ENCODE measurements at regions not wholly inside any gene's neighbourhood (a gene's known extent, or its start where the extent isn't known, plus 50 kb on each side); places are given as distances from the start of the nearest gene placed in this dataset.
A peak's percentile ranks its signal among the peaks of the same experiment; 100 is the strongest.
"Not testable (repeated sequence)": the region's sequence is repeated elsewhere in the genome, so short reads cannot be mapped to it uniquely, and the experiment has no call there.

GRCh38 chr4:170682087-170682486, 592.3 kb upstream of the AADAT start:
- not testable (repeated sequence) for DNase-seq

DNA sequence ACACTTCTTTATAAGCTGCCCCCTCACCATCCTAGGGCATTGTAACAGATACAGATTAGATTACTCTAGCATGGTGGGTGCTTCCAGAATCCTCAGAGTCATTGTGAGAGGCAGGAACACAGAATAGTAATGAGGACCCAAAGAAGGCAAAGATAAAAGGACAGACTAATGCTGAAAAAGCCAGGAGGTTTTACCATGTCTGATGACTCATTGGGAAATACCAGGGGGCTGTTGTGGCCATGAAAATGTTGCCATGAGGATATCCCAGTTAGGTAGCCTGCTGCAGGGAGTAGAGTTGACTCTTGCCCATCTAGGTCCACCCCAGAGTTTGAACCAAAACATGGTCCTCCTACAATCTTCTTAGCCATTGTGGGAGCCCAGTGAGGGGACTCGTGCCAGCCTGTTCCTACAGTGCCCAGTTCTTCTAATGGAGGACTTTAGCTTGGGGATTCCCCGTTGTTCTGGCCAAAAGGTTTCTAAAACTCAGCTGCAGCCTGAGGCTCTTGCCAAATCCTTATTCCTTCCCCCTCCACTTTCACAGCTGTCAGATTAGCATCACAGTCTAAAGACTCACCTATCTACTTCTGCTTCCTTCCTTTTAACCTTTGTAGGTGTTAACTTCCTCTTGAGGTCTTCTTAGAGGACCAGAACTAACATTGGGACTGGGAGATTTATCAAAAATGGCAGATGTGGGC, 586.0 kb upstream of the AADAT start:
- DNase-seq, result no peak

DNA sequence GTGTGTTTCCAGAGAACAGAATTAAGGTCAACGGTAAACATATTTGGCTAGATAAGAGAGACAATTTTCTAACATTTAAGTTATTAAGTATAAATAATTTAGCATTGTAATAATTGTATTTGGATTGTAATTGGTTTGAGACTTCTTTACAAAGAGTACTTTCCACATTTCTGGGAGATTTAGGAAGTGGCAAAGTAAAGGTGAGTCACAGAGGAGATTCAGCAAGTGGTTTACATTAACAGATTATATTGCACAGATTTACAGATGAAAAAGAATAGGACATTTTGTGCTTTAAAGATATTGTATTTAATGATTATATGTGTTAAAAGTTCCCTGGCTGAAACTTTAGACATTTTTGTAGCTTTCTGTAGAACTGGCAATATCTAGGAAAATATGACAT, 584.4 kb upstream of the AADAT start:
- DNase-seq, result no peak

DNA sequence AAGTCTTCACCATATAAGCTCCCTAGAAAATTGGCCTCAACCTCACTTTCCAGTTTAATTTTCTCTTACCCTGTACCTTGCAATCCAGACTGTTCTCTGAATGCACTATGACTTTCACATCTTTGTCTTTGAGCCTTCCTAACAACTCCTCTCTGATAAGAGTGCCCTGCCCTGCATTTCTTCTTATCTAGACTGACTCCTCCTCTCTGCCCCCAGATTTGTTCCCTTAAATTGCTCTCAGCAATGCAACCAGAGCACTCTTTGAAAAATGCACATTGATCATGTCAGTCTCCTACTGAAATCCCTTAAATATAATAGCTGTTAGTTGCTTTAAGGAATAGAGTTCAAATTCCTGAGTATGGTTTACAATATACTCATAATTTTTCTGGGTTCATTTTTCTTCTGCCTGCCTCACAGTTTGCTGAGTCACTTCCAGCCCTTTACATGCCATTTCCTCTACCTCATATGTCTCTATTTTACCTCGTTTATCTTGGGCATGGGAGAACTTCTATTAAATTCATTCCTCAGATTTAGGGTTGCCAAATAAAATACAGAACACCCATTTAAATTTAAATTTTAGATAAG, 582.7 kb upstream of the AADAT start:
- no peak for DNase-seq

- no peak for DNase-seq
Measured at GRCh38 chr4:170671171-170671570, 581.4 kb upstream of the AADAT start.

GRCh38 chr4:170667814-170668213, 578.1 kb upstream of the AADAT start:
- DNase-seq, result no peak

DNA sequence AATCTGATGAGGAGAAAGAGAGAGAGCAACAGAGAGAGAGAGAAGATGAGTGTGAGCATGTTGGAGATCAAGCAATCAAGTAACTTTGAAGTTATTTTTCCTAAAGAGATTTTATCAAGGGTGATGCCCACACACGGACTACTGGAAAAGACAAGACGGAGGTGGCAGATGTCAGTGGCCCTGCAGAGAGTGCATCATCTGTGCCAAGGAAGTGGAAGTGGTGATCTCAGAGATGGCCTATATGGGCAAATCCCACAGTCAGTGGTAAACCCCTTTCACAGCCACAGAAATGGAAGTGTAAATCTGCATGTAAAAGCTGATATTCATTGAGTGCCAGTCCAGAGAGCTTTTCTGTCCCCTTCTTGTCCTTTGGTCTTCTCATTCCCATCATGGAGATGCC, 577.2 kb upstream of the AADAT start:
- DNase-seq, result no peak

GRCh38 chr4:170662250-170662649, 572.5 kb upstream of the AADAT start:
- no peak for DNase-seq

DNA sequence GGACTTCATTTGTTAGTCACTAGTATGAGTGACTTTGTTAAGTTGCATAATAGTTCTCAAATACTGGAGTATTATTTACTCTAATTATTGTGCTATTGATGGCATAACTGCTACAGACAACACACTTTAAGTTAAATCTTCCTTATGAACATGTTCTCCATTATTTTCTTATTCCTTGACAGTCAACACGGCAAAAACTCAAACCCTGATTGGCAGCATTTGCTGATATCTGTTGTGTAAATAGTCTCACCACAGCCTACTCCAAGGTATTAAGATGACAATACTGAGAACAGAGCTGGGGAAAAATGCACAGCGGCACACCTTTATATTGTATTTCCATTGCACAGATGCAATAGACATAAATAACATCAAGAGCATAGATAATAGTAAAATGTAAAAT, 568.0 kb upstream of the AADAT start:
- no peak for DNase-seq

DNA sequence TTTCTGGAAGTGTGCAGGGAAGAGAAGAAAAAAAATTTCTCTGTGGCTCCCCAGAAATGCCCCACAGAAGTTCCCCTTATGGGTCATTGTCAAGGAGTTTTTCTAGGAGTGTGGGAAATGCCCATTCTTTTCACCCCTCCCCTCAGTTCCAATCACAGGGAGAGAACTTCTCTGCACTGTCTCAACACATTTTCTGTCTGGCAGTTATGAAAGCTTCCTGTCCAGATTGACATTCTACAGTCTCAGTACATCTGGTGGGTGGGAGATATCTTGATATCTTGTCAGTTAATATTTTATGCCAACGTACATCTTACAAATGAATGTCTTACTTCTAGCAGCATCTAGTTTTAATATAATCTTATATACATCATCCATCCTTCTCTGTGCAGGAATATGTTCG, 566.8 kb upstream of the AADAT start:
- no peak for DNase-seq

GRCh38 chr4:170652571-170652970, 562.8 kb upstream of the AADAT start:
- no peak for DNase-seq

DNA sequence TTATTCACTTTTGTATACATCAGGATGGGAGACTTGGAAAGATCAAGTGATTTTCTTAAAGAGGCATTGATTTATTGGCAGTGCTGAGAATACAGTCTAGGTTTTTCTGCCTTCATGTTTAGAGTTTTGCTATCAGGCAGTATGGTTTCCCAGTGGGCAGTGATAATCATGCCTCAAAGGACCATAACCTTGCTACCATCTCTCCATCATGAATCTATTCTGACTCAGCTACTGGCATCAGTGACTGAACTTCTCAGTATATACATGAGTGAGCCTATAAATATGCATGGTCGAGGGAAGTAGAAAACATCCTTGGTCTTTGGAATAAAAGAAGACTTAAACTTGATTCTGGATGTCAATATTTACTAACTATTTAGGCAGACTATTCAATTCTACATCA, 562.0 kb upstream of the AADAT start:
- no peak for DNase-seq

DNA sequence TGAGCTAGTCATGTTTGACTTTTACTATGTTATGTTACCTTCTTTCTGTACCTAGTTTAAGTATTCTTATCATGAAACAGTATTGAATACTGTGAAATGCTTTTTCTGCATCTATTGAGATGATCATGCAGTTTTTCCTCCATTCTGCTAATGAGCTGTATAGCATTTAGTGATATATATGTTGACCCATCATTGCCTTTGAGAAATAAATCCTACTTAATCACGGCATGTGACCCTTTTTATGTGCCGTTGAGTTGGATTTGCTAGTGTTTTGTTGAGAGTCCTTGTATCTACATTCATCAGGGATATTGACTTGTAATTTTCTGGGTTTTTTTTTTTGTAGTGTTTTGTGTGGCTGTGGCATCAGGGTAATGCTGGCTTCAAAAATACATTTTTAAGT, 537.7 kb upstream of the AADAT start:
- DNase-seq, result no peak

DNA sequence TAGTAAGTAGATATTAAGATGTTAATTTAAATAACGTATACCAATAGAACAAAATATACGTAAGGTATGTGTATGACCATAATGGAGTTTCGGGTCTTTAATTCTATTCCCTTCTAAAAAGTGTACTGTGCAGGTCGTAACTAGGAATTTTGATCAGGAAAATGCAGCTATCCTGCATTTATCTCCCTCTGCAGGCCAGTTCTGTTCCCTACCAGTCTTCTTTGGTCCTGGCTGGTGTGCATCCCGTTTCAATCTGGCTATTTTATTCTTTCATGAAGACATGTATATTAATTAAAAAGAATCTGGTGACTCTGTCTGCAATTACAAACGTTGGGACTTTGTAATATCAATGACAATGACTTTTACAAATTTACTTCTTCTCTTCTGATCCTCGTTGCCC, 534.1 kb upstream of the AADAT start:
- no peak for DNase-seq

DNA sequence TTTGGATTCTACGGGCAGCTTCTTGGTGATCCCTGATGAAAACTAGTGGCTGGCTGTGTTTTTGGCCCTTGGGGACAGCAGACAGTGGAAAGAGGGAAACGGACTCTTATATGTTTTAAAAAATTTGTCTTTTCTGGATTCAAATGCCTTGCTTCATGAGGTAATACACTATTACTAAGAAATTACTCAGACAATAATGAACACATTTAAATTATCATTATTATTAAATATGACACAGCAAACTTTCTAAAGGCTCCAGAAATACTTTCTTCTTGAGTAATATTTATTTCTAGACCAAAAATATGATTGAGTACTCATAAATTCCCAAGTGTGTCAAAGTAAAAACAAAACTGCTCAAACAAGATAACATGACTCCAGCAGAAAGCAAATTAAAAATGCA, 520.7 kb upstream of the AADAT start:
- no peak for DNase-seq

DNA sequence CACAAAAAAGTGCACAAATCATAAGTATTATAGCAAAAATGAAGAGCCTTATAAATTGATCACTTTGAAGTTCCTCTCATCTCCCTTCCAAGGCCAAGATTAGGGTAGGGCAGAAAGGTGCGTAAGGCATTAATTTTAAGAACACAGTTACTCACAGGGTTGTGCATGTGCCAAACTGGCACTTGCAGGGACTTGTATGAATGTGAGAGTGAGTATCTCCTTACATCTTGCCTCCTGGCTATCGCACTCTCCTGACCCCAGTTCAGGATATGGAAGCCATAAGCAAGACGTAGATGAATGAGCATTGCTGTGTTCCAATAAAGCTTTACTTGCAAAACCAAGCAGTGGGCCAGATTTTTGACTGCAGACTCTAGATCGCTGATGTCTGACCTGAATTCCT, 510.1 kb upstream of the AADAT start:
- DNase-seq, result no peak

- DNase-seq, result no peak
Measured at GRCh38 chr4:170591076-170591475, 501.3 kb upstream of the AADAT start.

GRCh38 chr4:170589597-170590191, 499.9 kb upstream of the AADAT start:
- DNase-seq, result peak; percentile 2

DNA sequence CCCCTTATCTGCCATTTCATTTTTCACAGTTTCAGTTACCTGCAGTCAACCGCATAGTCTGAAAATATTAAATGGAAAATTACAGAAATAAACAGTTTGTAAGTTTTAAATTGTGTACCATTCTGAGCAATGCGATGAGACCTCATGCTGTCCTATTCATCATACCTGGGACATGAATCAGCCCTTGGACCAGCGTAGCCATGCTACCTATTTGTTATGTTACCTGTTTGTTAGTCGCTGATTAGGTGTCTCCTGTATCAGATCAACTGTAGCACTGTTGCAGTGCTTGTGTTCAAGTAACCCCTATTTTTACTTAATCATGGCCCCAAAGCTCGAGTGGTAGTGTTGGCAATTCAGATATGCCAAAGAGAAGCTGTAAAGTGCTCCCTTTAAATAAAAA, 492.2 kb upstream of the AADAT start:
- no peak for DNase-seq

GRCh38 chr4:170581322-170581721, 491.6 kb upstream of the AADAT start:
- no peak for DNase-seq

- DNase-seq, result no peak
Measured at GRCh38 chr4:170580651-170581050, 490.9 kb upstream of the AADAT start.

GRCh38 chr4:170538821-170539473, 449.2 kb upstream of the AADAT start:
- DNase-seq, result no peak

DNA sequence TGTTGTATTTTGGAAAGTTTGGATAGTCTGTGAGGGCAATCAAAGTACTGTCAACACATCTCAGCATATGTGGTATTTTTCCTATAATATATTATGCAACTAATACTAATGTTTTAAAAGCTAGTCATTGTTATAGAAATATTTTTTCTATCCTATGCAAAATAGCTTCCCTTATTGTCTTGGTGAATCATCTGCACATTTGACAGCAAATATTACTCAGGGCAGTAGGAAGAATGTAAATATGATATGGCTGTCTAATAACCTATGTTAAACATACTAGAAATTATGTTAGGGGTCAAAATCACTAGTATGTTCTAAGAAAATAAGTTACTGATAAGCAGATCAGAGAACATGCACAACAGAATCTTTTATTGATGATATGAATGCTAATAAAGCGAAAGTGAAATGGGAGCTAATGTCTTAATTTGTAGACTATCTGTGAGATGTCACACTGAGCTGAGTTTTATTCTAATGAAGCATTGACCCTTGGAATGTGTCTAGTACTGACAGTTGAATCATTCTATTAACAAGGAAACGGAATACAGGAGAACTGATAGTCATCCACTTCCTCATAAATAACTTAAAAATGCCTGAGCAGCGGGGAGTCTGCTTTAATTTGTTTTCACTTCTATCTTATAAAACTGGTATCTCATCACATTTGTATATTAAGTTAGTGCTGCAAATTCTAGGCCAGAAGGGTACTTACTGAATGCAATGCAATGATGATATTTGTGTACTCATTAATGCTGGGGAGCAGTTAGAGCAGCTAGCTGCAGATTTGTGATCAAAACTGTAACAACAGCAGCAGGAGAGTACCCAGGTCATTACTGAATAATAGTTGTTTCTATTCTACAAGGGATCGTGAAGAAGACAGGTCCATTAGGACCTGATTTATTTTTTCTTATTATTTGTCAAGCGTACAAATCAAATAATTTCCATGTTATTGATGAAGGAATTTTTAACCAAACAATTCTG, 440.3 kb upstream of the AADAT start:
- no peak for DNase-seq
